IMR-90 (cell line): ENCODE measurements at regions not wholly inside any gene's neighbourhood (a gene's known extent, or its start where the extent isn't known, plus 50 kb on each side); places are given as distances from the start of the nearest gene placed in this dataset.

ENCODE experiments used
- ATAC-seq: fragments of 200-7000 bp; cut with Tn5 transposase; 2 replicates; pipeline ENCODE4 v1.9.1; 2020; ENCODE audit warnings: low read depth, mild to moderate bottlenecking, moderate library complexity
- BruUV-seq: library from RNA; stranded (reverse); fragments of 400-500 nt; replicated peaks from 2 replicates; lab custom pipeline; 2021; lab: Mats Ljungman, UMichigan
- CTCF ChIA-PET: fragments of 300-600 bp; formaldehyde crosslinking; extraction: SDS; loops from one replicate; lab custom pipeline; 2021; ENCODE audit warnings: antibody characterized with exemption; lab: Yijun Ruan, JAX
- POLR2A ChIA-PET: fragments of 300-600 bp; sonication (Branson Sonifier 250); formaldehyde crosslinking; loops from one replicate; lab custom pipeline; 2022; ENCODE audit warnings: antibody characterized with exemption; ENCODE audit not compliant: unreplicated experiment; lab: Charles Lee
- DNase-seq: peaks from one replicate; pipeline ENCODE4 v3.0.0; 2013
- H2AFZ ChIP-seq: replicated peaks from 2 replicates; pipeline ENCODE3; 2013; ENCODE audit warnings: low read length, mild to moderate bottlenecking; ENCODE audit not compliant: poor library complexity
- H2AK5ac ChIP-seq: 2 replicates; pipeline ENCODE4 v1.6.1; 2013; ENCODE audit warnings: low read depth, low read length, inconsistent platforms
- H2AK9ac ChIP-seq: replicated peaks from 2 replicates; pipeline ENCODE3; 2013; ENCODE audit warnings: mild to moderate bottlenecking, low read depth, low read length, moderate library complexity; ENCODE audit not compliant: poor library complexity
- H2BK120ac ChIP-seq: 2 replicates; pipeline ENCODE4 v1.6.1; 2013; ENCODE audit warnings: low read depth, low read length, inconsistent platforms
- H2BK15ac ChIP-seq: 3 replicates; pipeline ENCODE4 v1.6.1; 2013; ENCODE audit warnings: low read depth, low read length, inconsistent platforms
- H2BK20ac ChIP-seq: 2 replicates; pipeline ENCODE4 v1.6.1; 2013; ENCODE audit warnings: low read depth, mild to moderate bottlenecking, inconsistent platforms, low read length, moderate library complexity
- H2BK5ac ChIP-seq: 2 replicates; pipeline ENCODE4 v1.6.1; 2013; ENCODE audit warnings: mild to moderate bottlenecking, low read depth, low read length, inconsistent platforms; ENCODE audit not compliant: poor library complexity, severe bottlenecking
- H3K14ac ChIP-seq: replicated peaks from 2 replicates; pipeline ENCODE4 v1.6.1; 2013; ENCODE audit warnings: low read depth, low read length, inconsistent platforms
- H3K18ac ChIP-seq: 2 replicates; pipeline ENCODE4 v1.6.1; 2013; ENCODE audit warnings: low read depth, low read length, control low read depth
- H3K23ac ChIP-seq: 2 replicates; pipeline ENCODE4 v1.6.1; 2013; ENCODE audit warnings: low read depth, low read length, inconsistent platforms
- H3K27ac ChIP-seq: 2 replicates; pipeline ENCODE4 v1.5.1; 2013; ENCODE audit warnings: mild to moderate bottlenecking, control low read depth, low read length; ENCODE audit not compliant: insufficient read depth
- H3K27me3 ChIP-seq: 2 replicates; pipeline ENCODE4 v1.6.1; 2013; ENCODE audit warnings: low read length; ENCODE audit not compliant: control insufficient read depth, insufficient read depth
- H3K36me3 ChIP-seq: 2 replicates; pipeline ENCODE4 v1.6.1; 2013; ENCODE audit warnings: low read length, mixed read lengths; ENCODE audit not compliant: control insufficient read depth, insufficient read depth
- H3K4ac ChIP-seq: 2 replicates; pipeline ENCODE4 v1.6.1; 2013; ENCODE audit warnings: low read depth, low read length, inconsistent platforms
- H3K4me1 ChIP-seq: 2 replicates; pipeline ENCODE4 v1.6.1; 2013; ENCODE audit warnings: low read length, mixed read lengths; ENCODE audit not compliant: control insufficient read depth, insufficient read depth
- H3K4me2 ChIP-seq: 2 replicates; pipeline ENCODE4 v1.6.1; 2013; ENCODE audit warnings: low read depth, mild to moderate bottlenecking, control low read depth, low read length, moderate library complexity
- H3K4me3 ChIP-seq: 2 replicates; pipeline ENCODE4 v1.5.1; 2013; ENCODE audit warnings: low read depth, mild to moderate bottlenecking, control low read depth, low read length, moderate library complexity; ENCODE audit not compliant: insufficient read depth
- H3K56ac ChIP-seq: 2 replicates; pipeline ENCODE4 v1.6.1; 2013; ENCODE audit warnings: low read length, inconsistent platforms; ENCODE audit not compliant: insufficient read depth; ENCODE audit errors: extremely low read depth
- H3K79me1 ChIP-seq, 2 experiments: 2 replicates each; pipeline ENCODE4 v1.6.1; 2013; ENCODE audit warnings: low read length in 2 of 2, inconsistent platforms in 1 of 2, low read depth in 1 of 2
- H3K9ac ChIP-seq: 2 replicates; pipeline ENCODE4 v1.6.1; 2013; ENCODE audit warnings: low read depth, low read length, control low read depth
- H3K9me1 ChIP-seq: 2 replicates; pipeline ENCODE4 v1.6.1; 2013; ENCODE audit warnings: low read length, inconsistent platforms; ENCODE audit not compliant: insufficient read depth
- H3K9me3 ChIP-seq: 2 replicates; pipeline ENCODE4 v1.6.1; 2013; ENCODE audit warnings: low read length; ENCODE audit not compliant: control insufficient read depth, insufficient read depth
- H4K20me1 ChIP-seq: 2 replicates; pipeline ENCODE4 v1.6.1; 2013; ENCODE audit warnings: low read length, inconsistent platforms; ENCODE audit not compliant: insufficient read depth
- H4K5ac ChIP-seq: 2 replicates; pipeline ENCODE4 v1.6.1; 2013; ENCODE audit warnings: mild to moderate bottlenecking, low read depth, low read length, control low read depth
- H4K8ac ChIP-seq, 2 experiments: 2 replicates each; pipeline ENCODE4 v1.6.1; 2013; ENCODE audit warnings: low read depth in 2 of 2, low read length in 2 of 2, control low read depth in 1 of 2, inconsistent platforms in 1 of 2
- H4K91ac ChIP-seq: 2 replicates; pipeline ENCODE4 v1.6.1; 2013; ENCODE audit warnings: low read depth, low read length, inconsistent platforms; ENCODE audit not compliant: insufficient read depth
- WGBS, 2 experiments: methylation state at CpG; one replicate each; pipeline versions ENCODE4 v1.1.5 to v1.1.7; 2013; ENCODE audit warnings: missing lambda C conversion rate in 2 of 2; ENCODE audit not compliant: insufficient read length in 1 of 2; ENCODE audit errors: extremely low coverage in 2 of 2; 5-methylcytosine and 5-hydroxymethylcytosine counted together
- dilution Hi-C: fragments of 300-500 bp; cut with HindIII; formaldehyde crosslinking; loops from one replicate; pipeline ENCODE4 v1.14.3; 2018; ENCODE audit warnings: low sequenced_read_pairs; ENCODE audit not compliant: unreplicated experiment
- in situ Hi-C: fragments of 300-500 bp; cut with MboI; formaldehyde crosslinking; loops from 3 replicates; pipeline ENCODE4 v1.14.3; 2019; ENCODE audit warnings: low sequenced_read_pairs, inconsistent platforms, mixed read lengths
- intact Hi-C: fragments of 100-400 bp; cut with micrococcal nuclease; formaldehyde crosslinking; loops from 2 replicates; pipeline ENCODE4 v1.10.0; 2022
- TF ChIP-seq, protein P1 (sequence below): conservative IDR thresholded peaks from 2 replicates; pipeline ENCODE4 v1.5.1; 2012; ENCODE audit warnings: mild to moderate bottlenecking, low read depth, low read length, improper control_type of control experiment

DNA sequence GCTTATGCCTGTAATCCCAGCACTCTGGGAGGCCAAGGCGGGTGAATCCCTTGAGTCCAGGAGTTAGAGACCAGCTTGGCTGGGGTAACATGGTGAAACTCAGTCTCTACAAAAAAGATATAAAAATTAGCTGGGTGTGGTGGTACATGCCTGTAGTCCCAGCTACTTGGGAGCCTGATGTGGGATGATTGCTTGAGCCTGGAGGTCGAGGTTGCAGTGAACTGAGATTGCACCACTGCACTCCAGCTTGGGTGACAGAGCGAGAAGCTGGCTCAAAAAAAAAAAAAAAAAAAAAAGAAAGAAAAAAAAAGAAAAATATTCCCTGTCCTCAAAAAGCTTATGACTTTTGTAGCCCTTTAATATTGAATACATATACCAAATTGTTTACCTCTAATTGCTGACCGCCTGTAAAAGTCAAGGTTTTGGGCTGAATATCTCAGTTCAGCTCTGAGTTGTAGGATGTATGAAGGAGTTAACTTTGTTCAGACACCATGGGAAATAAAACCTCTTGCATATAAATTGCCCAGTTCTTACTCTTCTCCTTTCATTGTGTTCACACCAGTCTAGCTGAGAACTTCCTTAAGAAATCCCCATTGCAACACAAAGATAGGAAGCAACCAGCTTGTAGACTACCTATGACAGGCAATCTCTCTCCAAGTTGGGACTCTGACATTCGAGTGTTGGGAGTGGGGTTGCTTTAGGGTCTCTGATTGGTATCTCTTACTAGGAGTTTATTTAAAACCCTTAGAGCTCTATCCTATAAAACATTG, 97.6 kb upstream of the RASGRP1 start:
- H3K14ac ChIP-seq: no peak overlapping the region
- CTCF ChIA-PET: interaction anchor here (1.4 kb wide), 1 partner anchor 37 kb away, joined by 3 read pairs; no protein-coding TSS in a partner anchor
- dilution Hi-C loops: no loop called here

More for the DNA sequence above, 97.6 kb upstream of the RASGRP1 start:
- Histone ChIP-seq H2BK20ac (no peak overlapping the region), H2AK9ac (no peak overlapping the region), H3K9me3 (no peaks in the 10 kb centered on the region), H3K4me3 (no peak overlapping the region), H4K5ac (no peak overlapping the region), H4K20me1 (no peaks in the 10 kb centered on the region), H4K8ac (no peak overlapping the region), H3K4me2 (no peak overlapping the region), H2AFZ (no peak overlapping the region), H2BK5ac (no peak overlapping the region), H3K56ac (no peak overlapping the region), H2BK120ac (no peak overlapping the region), H3K4me1 (no peaks in the 10 kb centered on the region), H3K23ac (no peak overlapping the region), H2AK5ac (no peak overlapping the region), H3K18ac (no peak overlapping the region), H3K9me1 (no peaks in the 10 kb centered on the region), H3K27me3 (peaks cover 44% of the 10 kb centered on the region), H3K9ac (no peak overlapping the region), H3K79me1 (no peaks in the 10 kb centered on the region), H3K36me3 (no peaks in the 10 kb centered on the region), H3K27ac (no peak overlapping the region), H2BK15ac (no peak overlapping the region), H4K91ac (no peak overlapping the region), H3K4ac (no peak overlapping the region)
- DNase-seq (no peak), ATAC-seq (no peak)
- intact Hi-C loops: no loop called here
- no TSS peak for BruUV-seq
- in situ Hi-C loops: loop anchor here (10.0 to 25.0 kb wide), 2 partner anchors 475 to 667 kb away; no protein-coding TSS in a partner anchor
- TF ChIP-seq, protein P1, sequence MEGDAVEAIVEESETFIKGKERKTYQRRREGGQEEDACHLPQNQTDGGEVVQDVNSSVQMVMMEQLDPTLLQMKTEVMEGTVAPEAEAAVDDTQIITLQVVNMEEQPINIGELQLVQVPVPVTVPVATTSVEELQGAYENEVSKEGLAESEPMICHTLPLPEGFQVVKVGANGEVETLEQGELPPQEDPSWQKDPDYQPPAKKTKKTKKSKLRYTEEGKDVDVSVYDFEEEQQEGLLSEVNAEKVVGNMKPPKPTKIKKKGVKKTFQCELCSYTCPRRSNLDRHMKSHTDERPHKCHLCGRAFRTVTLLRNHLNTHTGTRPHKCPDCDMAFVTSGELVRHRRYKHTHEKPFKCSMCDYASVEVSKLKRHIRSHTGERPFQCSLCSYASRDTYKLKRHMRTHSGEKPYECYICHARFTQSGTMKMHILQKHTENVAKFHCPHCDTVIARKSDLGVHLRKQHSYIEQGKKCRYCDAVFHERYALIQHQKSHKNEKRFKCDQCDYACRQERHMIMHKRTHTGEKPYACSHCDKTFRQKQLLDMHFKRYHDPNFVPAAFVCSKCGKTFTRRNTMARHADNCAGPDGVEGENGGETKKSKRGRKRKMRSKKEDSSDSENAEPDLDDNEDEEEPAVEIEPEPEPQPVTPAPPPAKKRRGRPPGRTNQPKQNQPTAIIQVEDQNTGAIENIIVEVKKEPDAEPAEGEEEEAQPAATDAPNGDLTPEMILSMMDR: no peak
- WGBS, 2 experiments: no CpG with 5 or more reads among the region's 5 CpGs
- POLR2A ChIA-PET: interaction anchor here (0.6 kb wide), 1 partner anchor 1760 kb away, joined by 20 read pairs; no protein-coding TSS in a partner anchor
